ENCODE measurements at regions not wholly inside any gene's neighbourhood (a gene's known extent, or its start where the extent isn't known, plus 50 kb on each side); places are given as distances from the start of the nearest gene placed in this dataset.

GRCh38 chr2:79414690-79415089 is 98.2 kb upstream of the CTNNA2 start:
- Histone ChIP-seq H3K4me1 (ENCODE audit: control insufficient read depth in 4 of 4, insufficient read depth in 4 of 4, low read length in 3 of 4) (no peaks in the 10 kb centered on the region), H3K27me3 (ENCODE audit: control insufficient read depth in 4 of 4, insufficient read depth in 4 of 4, low read length in 3 of 4) (no peaks in the 10 kb centered on the region), H3K9ac (ENCODE audit: low read depth in 1 of 2, low read length in 2 of 2) (no peak overlapping the region), H3K27ac (ENCODE audit: low read depth in 1 of 2, low read length in 2 of 2) (no peak overlapping the region), H3K36me3 (ENCODE audit: control insufficient read depth in 4 of 4, insufficient read depth in 3 of 4, low read depth in 1 of 4, low read length in 3 of 4) (no peaks in the 10 kb centered on the region), H3K9me3 (ENCODE audit: control insufficient read depth in 4 of 4, low read length in 3 of 4) (no peaks in the 10 kb centered on the region), H3K4me3 (ENCODE audit: low read depth in 1 of 3, low read length in 3 of 3) (no peak overlapping the region)
- no peak for TF ChIP-seq HNF4A (conservative IDR thresholded peaks at IDR 0.05)
- TF ChIP-seq, protein P1, sequence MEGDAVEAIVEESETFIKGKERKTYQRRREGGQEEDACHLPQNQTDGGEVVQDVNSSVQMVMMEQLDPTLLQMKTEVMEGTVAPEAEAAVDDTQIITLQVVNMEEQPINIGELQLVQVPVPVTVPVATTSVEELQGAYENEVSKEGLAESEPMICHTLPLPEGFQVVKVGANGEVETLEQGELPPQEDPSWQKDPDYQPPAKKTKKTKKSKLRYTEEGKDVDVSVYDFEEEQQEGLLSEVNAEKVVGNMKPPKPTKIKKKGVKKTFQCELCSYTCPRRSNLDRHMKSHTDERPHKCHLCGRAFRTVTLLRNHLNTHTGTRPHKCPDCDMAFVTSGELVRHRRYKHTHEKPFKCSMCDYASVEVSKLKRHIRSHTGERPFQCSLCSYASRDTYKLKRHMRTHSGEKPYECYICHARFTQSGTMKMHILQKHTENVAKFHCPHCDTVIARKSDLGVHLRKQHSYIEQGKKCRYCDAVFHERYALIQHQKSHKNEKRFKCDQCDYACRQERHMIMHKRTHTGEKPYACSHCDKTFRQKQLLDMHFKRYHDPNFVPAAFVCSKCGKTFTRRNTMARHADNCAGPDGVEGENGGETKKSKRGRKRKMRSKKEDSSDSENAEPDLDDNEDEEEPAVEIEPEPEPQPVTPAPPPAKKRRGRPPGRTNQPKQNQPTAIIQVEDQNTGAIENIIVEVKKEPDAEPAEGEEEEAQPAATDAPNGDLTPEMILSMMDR (IDR thresholded peaks at IDR 0.05; ENCODE audit: low read depth, low read length, missing input control) = no peak
- TF ChIP-seq NR2F2 (IDR thresholded peaks at IDR 0.05) = no peak
- TF ChIP-seq RAD21 (IDR thresholded peaks at IDR 0.05) = no peak
- no peak for TF ChIP-seq JUND (IDR thresholded peaks at IDR 0.05)
- TF ChIP-seq GABPA (IDR thresholded peaks at IDR 0.05 in 1 of 2, conservative IDR thresholded peaks at IDR 0.05 in 1 of 2) = no peak
- TF ChIP-seq TAF1 (conservative IDR thresholded peaks at IDR 0.05) = no peak
- TF ChIP-seq REST (IDR thresholded peaks at IDR 0.05) = no peak
- no peak for TF ChIP-seq RXRA (IDR thresholded peaks at IDR 0.05)
- TF ChIP-seq FOXA1 (IDR thresholded peaks at IDR 0.05) = no peak
- TF ChIP-seq FOXA2 (IDR thresholded peaks at IDR 0.05) = no peak
- TF ChIP-seq, protein P2, sequence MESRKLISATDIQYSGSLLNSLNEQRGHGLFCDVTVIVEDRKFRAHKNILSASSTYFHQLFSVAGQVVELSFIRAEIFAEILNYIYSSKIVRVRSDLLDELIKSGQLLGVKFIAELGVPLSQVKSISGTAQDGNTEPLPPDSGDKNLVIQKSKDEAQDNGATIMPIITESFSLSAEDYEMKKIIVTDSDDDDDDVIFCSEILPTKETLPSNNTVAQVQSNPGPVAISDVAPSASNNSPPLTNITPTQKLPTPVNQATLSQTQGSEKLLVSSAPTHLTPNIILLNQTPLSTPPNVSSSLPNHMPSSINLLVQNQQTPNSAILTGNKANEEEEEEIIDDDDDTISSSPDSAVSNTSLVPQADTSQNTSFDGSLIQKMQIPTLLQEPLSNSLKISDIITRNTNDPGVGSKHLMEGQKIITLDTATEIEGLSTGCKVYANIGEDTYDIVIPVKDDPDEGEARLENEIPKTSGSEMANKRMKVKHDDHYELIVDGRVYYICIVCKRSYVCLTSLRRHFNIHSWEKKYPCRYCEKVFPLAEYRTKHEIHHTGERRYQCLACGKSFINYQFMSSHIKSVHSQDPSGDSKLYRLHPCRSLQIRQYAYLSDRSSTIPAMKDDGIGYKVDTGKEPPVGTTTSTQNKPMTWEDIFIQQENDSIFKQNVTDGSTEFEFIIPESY (IDR thresholded peaks at IDR 0.05) = no peak
- TF ChIP-seq YY1 (IDR thresholded peaks at IDR 0.05) = no peak
- TF ChIP-seq HNF4G (IDR thresholded peaks at IDR 0.05) = no peak
- TF ChIP-seq, protein P3, sequence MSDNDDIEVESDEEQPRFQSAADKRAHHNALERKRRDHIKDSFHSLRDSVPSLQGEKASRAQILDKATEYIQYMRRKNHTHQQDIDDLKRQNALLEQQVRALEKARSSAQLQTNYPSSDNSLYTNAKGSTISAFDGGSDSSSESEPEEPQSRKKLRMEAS (IDR thresholded peaks at IDR 0.05) = no peak
- no peak for TF ChIP-seq SP1 (IDR thresholded peaks at IDR 0.05)
- no peak for TF ChIP-seq ATF3 (IDR thresholded peaks at IDR 0.05)
- no peak for TF ChIP-seq EGR1 (IDR thresholded peaks at IDR 0.05; ENCODE audit: low read depth in 2 of 2)
- DNase-seq (ENCODE audit: low spot score) = no peak
- 75% methylated on average over 2 of the region's 2 CpGs for WGBS
